ENCODE measurements at regions not wholly inside any gene's neighbourhood (a gene's known extent, or its start where the extent isn't known, plus 50 kb on each side); places are given as distances from the start of the nearest gene placed in this dataset.
"Not testable (repeated sequence)": the region's sequence is repeated elsewhere in the genome, so short reads cannot be mapped to it uniquely, and the experiment has no call there.

GRCh38 chr6:106744029-106744428, 114.7 kb downstream of the QRSL1 start:
- not testable (repeated sequence) for TF ChIP-seq CTCF, EP300, POLR2AphosphoS5 (IDR thresholded peaks at IDR 0.05)
